ENCODE measurements at regions not wholly inside any gene's neighbourhood (a gene's known extent, or its start where the extent isn't known, plus 50 kb on each side); places are given as distances from the start of the nearest gene placed in this dataset.

DNA sequence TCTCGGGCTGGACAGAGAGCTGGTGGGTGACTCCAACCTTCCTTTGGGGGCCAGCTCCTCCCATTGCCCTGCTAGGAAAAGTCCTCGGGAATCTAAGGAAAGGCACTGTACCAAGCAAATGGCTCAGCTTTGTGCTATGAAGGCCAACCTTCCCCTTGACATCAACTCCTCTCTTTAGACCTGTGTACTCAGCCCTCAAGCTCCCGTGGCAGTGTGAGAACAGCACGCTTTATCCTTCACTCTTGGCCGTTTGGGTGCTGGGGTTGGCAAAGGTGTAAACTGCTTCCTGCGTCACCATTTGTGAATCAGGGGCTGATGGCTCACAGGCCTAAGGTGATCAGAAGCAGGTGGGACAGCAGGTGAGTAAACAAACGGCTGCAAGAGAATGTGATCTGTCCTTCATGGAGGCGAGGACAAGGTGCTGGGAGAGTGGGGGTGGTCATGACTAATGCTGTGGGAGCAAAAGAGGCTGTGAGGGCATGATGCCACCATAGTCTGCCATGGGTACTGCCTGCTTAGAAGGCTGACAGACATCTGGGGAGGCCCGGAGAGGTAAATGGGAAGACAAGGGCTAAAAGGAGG is 165.2 kb upstream of the TPM1 start:
- H3K4me3 ChIP-seq (ENCODE audit: low read depth, low read length) = no peak overlapping the region
- no peak for DNase-seq (ENCODE audit: low read depth)
- no peak for TF ChIP-seq CTCF (conservative IDR thresholded peaks at IDR 0.05; ENCODE audit: low read depth, low read length)

DNA sequence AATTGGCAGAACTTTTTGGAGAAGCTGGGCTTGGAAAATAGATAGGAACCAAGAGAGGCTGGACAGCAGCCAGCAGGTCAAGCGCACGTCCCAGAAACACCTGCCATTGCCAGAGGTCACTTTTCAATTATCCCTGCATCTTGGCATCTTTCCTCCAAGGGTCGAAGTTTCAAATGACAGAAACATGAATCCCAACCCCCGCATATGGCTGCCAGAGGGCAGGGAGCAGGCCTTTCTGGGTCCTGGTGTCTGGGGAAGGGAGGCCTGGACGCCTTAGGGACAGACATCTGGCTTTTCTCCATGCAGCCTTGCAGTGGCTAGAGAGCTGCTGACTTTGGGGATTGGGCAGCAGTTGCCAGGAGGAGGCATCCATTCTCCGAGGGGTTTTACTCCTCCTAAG is 164.5 kb upstream of the TPM1 start:
- no peak for TF ChIP-seq CTCF (conservative IDR thresholded peaks at IDR 0.05; ENCODE audit: low read depth, low read length)
- DNase-seq (ENCODE audit: low read depth) = no peak
- H3K4me3 ChIP-seq (ENCODE audit: low read depth, low read length) = no peak overlapping the region

- no peak for TF ChIP-seq CTCF (conservative IDR thresholded peaks at IDR 0.05; ENCODE audit: low read depth, low read length)
- DNase-seq (ENCODE audit: low read depth) = no peak
- no peak overlapping the region for H3K4me3 ChIP-seq (ENCODE audit: low read depth, low read length)
Observed at GRCh38 chr15:62879770-62880169, 162.8 kb upstream of the TPM1 start.

DNA sequence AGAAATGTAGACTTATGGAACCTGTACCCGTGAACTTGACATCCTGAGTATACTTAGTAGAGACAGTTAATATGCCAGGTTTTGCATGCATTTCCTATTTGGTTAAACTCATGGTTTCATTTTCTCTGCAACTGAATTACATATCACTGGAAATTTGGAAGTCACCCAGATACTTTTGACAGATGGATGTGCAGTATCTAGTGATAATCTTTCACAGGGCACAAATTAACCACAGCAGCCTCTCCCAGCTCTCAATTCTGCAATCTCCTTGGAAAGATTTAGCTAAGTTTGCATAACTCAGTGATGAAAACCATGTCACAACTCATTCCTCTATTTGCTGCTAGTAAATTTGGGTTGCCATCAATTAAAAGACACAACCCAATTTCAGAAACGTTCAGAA is 162.3 kb upstream of the TPM1 start:
- no peak overlapping the region for H3K4me3 ChIP-seq (ENCODE audit: low read depth, low read length)
- no peak for DNase-seq (ENCODE audit: low read depth)
- TF ChIP-seq CTCF (conservative IDR thresholded peaks at IDR 0.05; ENCODE audit: low read depth, low read length) = no peak

DNA sequence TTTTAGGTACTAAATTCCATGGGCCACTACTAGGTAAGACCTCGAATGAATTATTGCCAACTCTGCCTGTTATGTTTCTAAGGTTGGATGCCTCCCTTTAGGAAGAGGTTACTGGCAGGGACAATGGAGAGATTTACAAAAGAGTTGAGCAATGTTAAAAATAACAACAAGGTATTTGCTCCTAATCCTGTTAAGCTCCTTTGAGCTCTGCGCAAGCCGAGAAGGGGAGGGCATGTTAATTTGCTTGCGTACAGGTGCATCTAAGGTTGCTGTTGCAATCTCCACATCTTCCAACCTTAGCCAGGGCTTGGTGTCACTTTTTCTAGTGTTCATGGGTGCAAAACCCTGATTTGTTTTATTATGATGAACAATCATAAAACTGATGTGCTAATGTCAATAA is 161.5 kb upstream of the TPM1 start:
- DNase-seq (ENCODE audit: low read depth) = no peak
- H3K4me3 ChIP-seq (ENCODE audit: low read depth, low read length) = no peak overlapping the region
- no peak for TF ChIP-seq CTCF (conservative IDR thresholded peaks at IDR 0.05; ENCODE audit: low read depth, low read length)

- no peak for DNase-seq (ENCODE audit: low read depth)
- H3K4me3 ChIP-seq (ENCODE audit: low read depth, low read length) = no peak overlapping the region
- TF ChIP-seq CTCF (conservative IDR thresholded peaks at IDR 0.05; ENCODE audit: low read depth, low read length) = no peak
Observed at GRCh38 chr15:62883938-62884479, 158.5 kb upstream of the TPM1 start.

DNA sequence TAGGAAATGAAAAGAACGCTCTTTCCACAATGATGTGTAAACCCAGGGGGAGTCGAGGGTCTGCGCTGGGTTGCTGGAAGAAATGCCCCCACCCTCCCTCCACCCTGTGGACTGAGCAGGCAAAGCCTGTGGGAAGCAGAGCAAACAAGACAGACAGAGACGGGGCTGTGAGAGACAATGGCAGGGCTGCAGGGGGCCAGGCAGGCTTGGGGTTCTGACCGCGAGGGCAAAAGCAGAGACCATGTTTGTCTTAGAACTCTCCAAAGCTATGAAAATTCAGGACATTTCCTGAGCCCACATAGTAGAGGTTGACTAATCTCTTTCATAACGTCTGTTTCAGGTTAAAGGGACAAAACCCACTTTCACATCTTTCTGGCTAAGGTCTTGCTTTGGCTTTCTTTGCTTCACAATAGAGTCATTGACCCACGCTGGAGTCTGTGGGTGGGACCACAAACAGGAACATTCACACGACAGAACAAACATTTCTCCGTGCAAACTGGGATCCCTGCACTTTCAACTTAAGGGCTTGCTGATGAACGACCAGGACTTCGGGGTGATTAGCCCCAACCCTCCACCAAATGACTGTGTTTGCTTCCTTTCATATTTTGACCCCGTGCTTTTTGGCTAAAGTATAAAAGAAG is 156.0 kb upstream of the TPM1 start:
- no peak for TF ChIP-seq CTCF (conservative IDR thresholded peaks at IDR 0.05; ENCODE audit: low read depth, low read length)
- DNase-seq (ENCODE audit: low read depth) = no peak
- H3K4me3 ChIP-seq (ENCODE audit: low read depth, low read length) = no peak overlapping the region

Measured in epithelial cell of proximal tubule (primary cell).